HepG2 (cell line): ENCODE measurements at regions not wholly inside any gene's neighbourhood (a gene's known extent, or its start where the extent isn't known, plus 50 kb on each side); places are given as distances from the start of the nearest gene placed in this dataset.
A peak's percentile ranks its signal among the peaks of the same experiment; 100 is the strongest.

Experiments
- ATAC-seq: fragments of 200-7000 bp; cut with Tn5 transposase; 3 replicates; pipeline ENCODE4 v1.9.1; 2020; ENCODE audit warnings: mild to moderate bottlenecking, moderate library complexity
- BruUV-seq: library from RNA; stranded (reverse); fragments of 400-500 nt; replicated peaks from 2 replicates; lab custom pipeline; 2021; lab: Mats Ljungman, UMichigan
- CTCF ChIA-PET: fragments of 300-600 bp; formaldehyde crosslinking; extraction: SDS; loops from one replicate; lab custom pipeline; 2021; ENCODE audit warnings: low total read pairs, inconsistent platforms, low intra/inter-chr PET ratio; lab: Yijun Ruan, JAX
- POLR2A ChIA-PET: fragments of 350-600 bp; sonication (Branson Sonifier 250); formaldehyde crosslinking; loops from one replicate; lab custom pipeline; 2020; ENCODE audit warnings: antibody characterized with exemption, inconsistent platforms; lab: Yijun Ruan, JAX
- DNase-seq: peaks from one replicate; pipeline ENCODE4 v3.0.0-alpha.2; 2015; ENCODE audit warnings: low spot score
- FAIRE-seq: peaks from 3 replicates; lab custom pipeline; 2011; peaks lifted over from hg19 to GRCh38; lab: Jason Lieb, UNC
- H2AFZ ChIP-seq: one replicate; pipeline ENCODE4 v1.6.1; 2011; ENCODE audit warnings: low read length, inconsistent platforms
- H3K27ac ChIP-seq: fragments of 300-600 bp; 3 replicates; pipeline ENCODE4 v1.8.0; 2011; ENCODE audit warnings: mixed run types, mild to moderate bottlenecking, mixed read lengths, low read length, inconsistent platforms; ENCODE audit not compliant: insufficient read depth; ENCODE audit errors: extremely low read length
- H3K27me3 ChIP-seq, 2 experiments: fragments of 200-600 bp in 1 of 2; 2 replicates in 1 of 2; 3 replicates in 1 of 2; pipeline versions ENCODE4 v1.6.0 to v1.8.0; 2011; ENCODE audit warnings: low read length in 2 of 2, mild to moderate bottlenecking in 2 of 2, moderate library complexity in 2 of 2, inconsistent platforms in 1 of 2; ENCODE audit not compliant: insufficient read depth in 2 of 2, control insufficient read depth in 1 of 2
- H3K36me3 ChIP-seq, 2 experiments: fragments of 200-600 bp in 1 of 2; replicated peaks in 1 of 2; 2 replicates in 1 of 2; 3 replicates in 1 of 2; pipeline versions ENCODE4 v1.5.1 to v1.8.0; 2011; ENCODE audit warnings: low read length in 2 of 2, inconsistent platforms in 1 of 2; ENCODE audit not compliant: insufficient read depth in 2 of 2, control insufficient read depth in 1 of 2
- H3K4me1 ChIP-seq: 2 replicates; pipeline ENCODE4 v1.5.1; 2012; ENCODE audit warnings: low read length, inconsistent platforms; ENCODE audit not compliant: insufficient read depth
- H3K4me2 ChIP-seq: 2 replicates; pipeline ENCODE4 v1.6.0; 2011; ENCODE audit warnings: low read depth, low read length, inconsistent platforms
- H3K4me3 ChIP-seq, 3 experiments: fragments of 200-600 bp in 1 of 3; sonication (generic), shearing (Covaris generic) in 1 of 3; replicated peaks in 1 of 3; 2 replicates each; pipeline ENCODE4 v1.5.1; 2011 to 2016; ENCODE audit warnings: low read length in 3 of 3, inconsistent platforms in 2 of 3, low read depth in 2 of 3, mild to moderate bottlenecking in 2 of 3, control low read depth in 1 of 3, mixed read lengths in 1 of 3; ENCODE audit not compliant: insufficient read depth in 1 of 3
- H3K79me2 ChIP-seq: one replicate; pipeline ENCODE4 v1.6.1; 2011; ENCODE audit warnings: low read length, inconsistent platforms; ENCODE audit not compliant: insufficient read depth
- H3K9ac ChIP-seq: 2 replicates; pipeline ENCODE4 v1.6.0; 2011; ENCODE audit warnings: mild to moderate bottlenecking, low read depth, low read length, inconsistent platforms; ENCODE audit not compliant: insufficient read depth
- H3K9me3 ChIP-seq: 2 replicates; pipeline ENCODE4 v1.5.1; 2012; ENCODE audit warnings: mild to moderate bottlenecking, low read length
- H4K20me1 ChIP-seq: 2 replicates; pipeline ENCODE4 v1.6.0; 2011; ENCODE audit warnings: inconsistent platforms, mild to moderate bottlenecking, low read length, moderate library complexity; ENCODE audit not compliant: insufficient read depth
- ATF7 ChIP-seq, 2 experiments: fragments of 450-650 bp in 1 of 2; sonication (generic) in 1 of 2; formaldehyde crosslinking in 1 of 2; IDR thresholded peaks; 2 replicates each; pipeline versions ENCODE4 v1.4.0 to v1.6.1; 2016 to 2020; ENCODE audit warnings: antibody characterized with exemption in 1 of 2, mild to moderate bottlenecking in 1 of 2, missing genetic modification reagents in 1 of 2
- CEBPG ChIP-seq: IDR thresholded peaks from 2 replicates; pipeline ENCODE4 v1.6.1; 2016
- CENPT ChIP-seq: sonication (generic); formaldehyde crosslinking; IDR thresholded peaks from 2 replicates; pipeline ENCODE4 v1.8.0; 2022; ENCODE audit warnings: low read depth, mild to moderate bottlenecking, moderate library complexity, missing genetic modification reagents
- CREB1 ChIP-seq, 2 experiments: fragments of 450-650 bp in 1 of 2; IDR thresholded peaks; 2 replicates each; pipeline ENCODE4 v1.6.1; 2016 to 2017; ENCODE audit warnings: control low read depth in 1 of 2, mild to moderate bottlenecking in 1 of 2, missing compliant biosample characterization in 1 of 2, missing genetic modification characterization in 1 of 2
- CTCF ChIP-seq: sonication (generic); formaldehyde crosslinking; IDR thresholded peaks from 2 replicates; pipeline ENCODE4 v1.5.0; 2020; ENCODE audit warnings: mild to moderate bottlenecking, missing genetic modification reagents, moderate library complexity
- PCBP1 ChIP-seq: fragments of 200-400 bp; formaldehyde crosslinking; IDR thresholded peaks from 2 replicates; pipeline ENCODE4 v1.6.1; 2017; ENCODE audit warnings: mild to moderate bottlenecking, low read depth, low read length, borderline replicate concordance
- PCBP2 ChIP-seq: fragments of 200-400 bp; formaldehyde crosslinking; optimal IDR thresholded peaks from 2 replicates; pipeline ENCODE3; 2018; ENCODE audit warnings: low read length, low read depth; ENCODE audit not compliant: poor library complexity, severe bottlenecking
- PRPF4 ChIP-seq: fragments of 200-400 bp; formaldehyde crosslinking; IDR thresholded peaks from 2 replicates; pipeline ENCODE4 v1.6.1; 2016; ENCODE audit warnings: low read length, low read depth; ENCODE audit not compliant: poor library complexity, severe bottlenecking
- TCF12 ChIP-seq, 2 experiments: fragments of 450-650 bp in 1 of 2; sonication (generic) in 1 of 2; formaldehyde crosslinking in 1 of 2; IDR thresholded peaks; 2 replicates each; pipeline versions ENCODE4 v1.6.1 to v1.8.0; 2017 to 2022; ENCODE audit warnings: antibody characterized with exemption in 1 of 2, mild to moderate bottlenecking in 1 of 2, missing genetic modification reagents in 1 of 2, moderate library complexity in 1 of 2
- ZNF230 ChIP-seq: sonication (generic); formaldehyde crosslinking; IDR thresholded peaks from 2 replicates; pipeline ENCODE4 v1.4.0; 2020; ENCODE audit warnings: mild to moderate bottlenecking, missing genetic modification reagents
- ZNF550 ChIP-seq: sonication (generic); formaldehyde crosslinking; IDR thresholded peaks from 2 replicates; pipeline ENCODE4 v1.4.0; 2020; ENCODE audit warnings: mild to moderate bottlenecking, missing genetic modification reagents, borderline replicate concordance
- ZNF644 ChIP-seq: IDR thresholded peaks from 2 replicates; pipeline ENCODE4 v1.6.1; 2016; ENCODE audit warnings: low read depth
- ZNF724P ChIP-seq: sonication (generic); formaldehyde crosslinking; IDR thresholded peaks from 2 replicates; pipeline ENCODE4 v1.8.0; 2022; ENCODE audit warnings: missing genetic modification reagents, borderline replicate concordance
- WGBS: methylation state at CpG from one replicate; pipeline ENCODE4 v1.1.6; 2017; ENCODE audit warnings: low lambda C conversion rate; 5-methylcytosine and 5-hydroxymethylcytosine counted together
- in situ Hi-C: cut with HindIII; loops from 2 replicates; pipeline ENCODE4 v1.10.0; 2017; ENCODE audit warnings: low pct_unique_long_range_greater_than_20kb; ENCODE audit not compliant: extremely low pct_ligation_motif_present
- intact Hi-C: fragments of 100-400 bp; cut with micrococcal nuclease; formaldehyde crosslinking; loops from one replicate; pipeline ENCODE4 v1.10.0; 2022; ENCODE audit not compliant: unreplicated experiment
- TF ChIP-seq, protein P1 (sequence below): sonication (generic); formaldehyde crosslinking; IDR thresholded peaks from 2 replicates; pipeline ENCODE4 v1.4.0; 2020; ENCODE audit warnings: mild to moderate bottlenecking, missing genetic modification reagents
- TF ChIP-seq, protein P2 (sequence below): sonication (generic); IDR thresholded peaks from 2 replicates; pipeline ENCODE4 v1.6.1; 2016; ENCODE audit warnings: low read depth, borderline replicate concordance
- TF ChIP-seq, protein P3 (sequence below): fragments of 450-650 bp; IDR thresholded peaks from 2 replicates; pipeline ENCODE4 v1.6.1; 2017; ENCODE audit warnings: mild to moderate bottlenecking

DNA sequence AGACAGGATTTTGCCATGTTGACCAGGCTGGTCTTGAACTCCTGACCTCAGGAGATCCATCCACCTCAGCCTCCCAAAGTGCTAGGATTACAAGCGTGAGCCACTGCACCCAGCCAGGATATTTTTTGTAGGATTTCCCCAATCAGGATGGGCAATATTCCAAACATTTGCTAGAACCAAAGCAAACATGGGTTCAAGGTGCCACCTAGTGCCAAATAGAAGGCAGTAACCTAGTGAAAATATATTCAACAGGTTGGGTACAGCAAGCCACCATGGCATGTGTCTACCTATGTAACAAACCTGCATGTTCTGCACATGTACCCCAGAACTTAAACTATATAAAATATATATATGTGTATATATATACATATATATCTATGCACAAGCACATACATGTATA lies 185.9 kb upstream of the CADM2 start (continued):
- TF ChIP-seq CTCF (CRISPR knock-in tag) (0 out of 2 replicates have a peak, but pooled peaks have one; percentile 10), ATF7 (IDR thresholded peaks at IDR 0.05) (no peak), ATF7 (CRISPR knock-in tag; IDR thresholded peaks at IDR 0.05) (no peak), CREB1 (IDR thresholded peaks at IDR 0.05) (no peak), CREB1 (CRISPR knock-in tag; IDR thresholded peaks at IDR 0.05) (no peak)

GRCh38 chr3:84783281-84783680 lies 175.5 kb upstream of the CADM2 start:
- no peaks in the 10 kb centered on the region for H3K79me2 ChIP-seq
- 0% methylated on average over 1 of the region's 1 CpG for WGBS
- H3K36me3 ChIP-seq, result no peaks in the 10 kb centered on the region
- ChIA-PET POLR2A (no interaction called here), CTCF (no interaction called here)
- H3K9me3 ChIP-seq, result no peaks in the 10 kb centered on the region
- H2AFZ ChIP-seq, result no peak overlapping the region
- H3K4me3 ChIP-seq, result no peak overlapping the region
- no peak overlapping the region for H3K4me2 ChIP-seq
- H3K27me3 ChIP-seq, result no peaks in the 10 kb centered on the region; a peak in 1 of 5 replicates
- intact Hi-C loops (no loop called here), in situ Hi-C loops (no loop called here)
- no peak overlapping the region for H3K9ac ChIP-seq
- BruUV-seq, result no TSS peak
- H3K4me1 ChIP-seq, result no peaks in the 10 kb centered on the region
- ATAC-seq (no peak), FAIRE-seq (no peak), DNase-seq (no peak)
- H3K27ac ChIP-seq, result no peak overlapping the region
- H4K20me1 ChIP-seq, result no peaks in the 10 kb centered on the region
- TF ChIP-seq CEBPG (CRISPR knock-in tag) (no peak), PRPF4 (no peak), ZNF550 (no peak), ZNF230 (CRISPR knock-in tag) (no peak), TCF12 (IDR thresholded peaks at IDR 0.05) (no peak), TCF12 (CRISPR knock-in tag; IDR thresholded peaks at IDR 0.05) (no peak), ZNF724P (CRISPR knock-in tag) (no peak), ZNF644 (CRISPR knock-in tag) (no peak), CENPT (no peak), PCBP2 (no peak), PCBP1 (no peak)
- TF ChIP-seq, protein P1, sequence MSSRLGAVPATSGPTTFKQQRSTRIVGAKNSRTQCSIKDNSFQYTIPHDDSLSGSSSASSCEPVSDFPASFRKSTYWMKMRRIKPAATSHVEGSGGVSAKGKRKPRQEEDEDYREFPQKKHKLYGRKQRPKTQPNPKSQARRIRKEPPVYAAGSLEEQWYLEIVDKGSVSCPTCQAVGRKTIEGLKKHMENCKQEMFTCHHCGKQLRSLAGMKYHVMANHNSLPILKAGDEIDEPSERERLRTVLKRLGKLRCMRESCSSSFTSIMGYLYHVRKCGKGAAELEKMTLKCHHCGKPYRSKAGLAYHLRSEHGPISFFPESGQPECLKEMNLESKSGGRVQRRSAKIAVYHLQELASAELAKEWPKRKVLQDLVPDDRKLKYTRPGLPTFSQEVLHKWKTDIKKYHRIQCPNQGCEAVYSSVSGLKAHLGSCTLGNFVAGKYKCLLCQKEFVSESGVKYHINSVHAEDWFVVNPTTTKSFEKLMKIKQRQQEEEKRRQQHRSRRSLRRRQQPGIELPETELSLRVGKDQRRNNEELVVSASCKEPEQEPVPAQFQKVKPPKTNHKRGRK (CRISPR knock-in tag), result no peak
- TF ChIP-seq, protein P2, sequence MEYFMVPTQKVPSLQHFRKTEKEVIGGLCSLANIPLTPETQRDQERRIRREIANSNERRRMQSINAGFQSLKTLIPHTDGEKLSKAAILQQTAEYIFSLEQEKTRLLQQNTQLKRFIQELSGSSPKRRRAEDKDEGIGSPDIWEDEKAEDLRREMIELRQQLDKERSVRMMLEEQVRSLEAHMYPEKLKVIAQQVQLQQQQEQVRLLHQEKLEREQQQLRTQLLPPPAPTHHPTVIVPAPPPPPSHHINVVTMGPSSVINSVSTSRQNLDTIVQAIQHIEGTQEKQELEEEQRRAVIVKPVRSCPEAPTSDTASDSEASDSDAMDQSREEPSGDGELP, result no peak
- TF ChIP-seq, protein P3, sequence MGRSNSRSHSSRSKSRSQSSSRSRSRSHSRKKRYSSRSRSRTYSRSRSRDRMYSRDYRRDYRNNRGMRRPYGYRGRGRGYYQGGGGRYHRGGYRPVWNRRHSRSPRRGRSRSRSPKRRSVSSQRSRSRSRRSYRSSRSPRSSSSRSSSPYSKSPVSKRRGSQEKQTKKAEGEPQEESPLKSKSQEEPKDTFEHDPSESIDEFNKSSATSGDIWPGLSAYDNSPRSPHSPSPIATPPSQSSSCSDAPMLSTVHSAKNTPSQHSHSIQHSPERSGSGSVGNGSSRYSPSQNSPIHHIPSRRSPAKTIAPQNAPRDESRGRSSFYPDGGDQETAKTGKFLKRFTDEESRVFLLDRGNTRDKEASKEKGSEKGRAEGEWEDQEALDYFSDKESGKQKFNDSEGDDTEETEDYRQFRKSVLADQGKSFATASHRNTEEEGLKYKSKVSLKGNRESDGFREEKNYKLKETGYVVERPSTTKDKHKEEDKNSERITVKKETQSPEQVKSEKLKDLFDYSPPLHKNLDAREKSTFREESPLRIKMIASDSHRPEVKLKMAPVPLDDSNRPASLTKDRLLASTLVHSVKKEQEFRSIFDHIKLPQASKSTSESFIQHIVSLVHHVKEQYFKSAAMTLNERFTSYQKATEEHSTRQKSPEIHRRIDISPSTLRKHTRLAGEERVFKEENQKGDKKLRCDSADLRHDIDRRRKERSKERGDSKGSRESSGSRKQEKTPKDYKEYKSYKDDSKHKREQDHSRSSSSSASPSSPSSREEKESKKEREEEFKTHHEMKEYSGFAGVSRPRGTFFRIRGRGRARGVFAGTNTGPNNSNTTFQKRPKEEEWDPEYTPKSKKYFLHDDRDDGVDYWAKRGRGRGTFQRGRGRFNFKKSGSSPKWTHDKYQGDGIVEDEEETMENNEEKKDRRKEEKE, result no peak
